GM23338 (cell line): ENCODE measurements at regions not wholly inside any gene's neighbourhood (a gene's known extent, or its start where the extent isn't known, plus 50 kb on each side); places are given as distances from the start of the nearest gene placed in this dataset.

Experiments
- ATAC-seq: fragments of 200-7000 bp; cut with Tn5 transposase; 3 replicates; pipeline ENCODE4 v1.9.1; 2020
- DNase-seq: peaks from one replicate; pipeline ENCODE4 v3.0.0-alpha.2; 2015; ENCODE audit warnings: low spot score
- H2AFZ ChIP-seq: fragments of 200-600 bp; sonication (generic); 2 replicates; pipeline ENCODE4 v1.8.0; 2016; ENCODE audit warnings: antibody characterized with exemption, mild to moderate bottlenecking, moderate library complexity
- H3F3A ChIP-seq: fragments of 200-600 bp; sonication (generic); replicated peaks from 2 replicates; pipeline ENCODE4 v1.8.0; 2017; ENCODE audit warnings: antibody characterized with exemption, mixed run types, low read depth
- H3K27ac ChIP-seq: fragments of 200-600 bp; sonication (generic); 2 replicates; pipeline ENCODE4 v1.6.1; 2016; ENCODE audit warnings: low read depth
- H3K27me3 ChIP-seq: fragments of 200-600 bp; sonication (generic); 2 replicates; pipeline ENCODE4 v1.8.0; 2016; ENCODE audit warnings: mild to moderate bottlenecking, mixed run types, moderate library complexity; ENCODE audit not compliant: insufficient read depth
- H3K36me3 ChIP-seq: fragments of 200-600 bp; sonication (generic); 2 replicates; pipeline ENCODE4 v1.8.0; 2016; ENCODE audit warnings: mild to moderate bottlenecking; ENCODE audit not compliant: insufficient read depth
- H3K4me1 ChIP-seq: fragments of 200-600 bp; sonication (generic); 2 replicates; pipeline ENCODE4 v1.8.0; 2016; ENCODE audit warnings: mild to moderate bottlenecking, moderate library complexity; ENCODE audit not compliant: insufficient read depth
- H3K4me2 ChIP-seq: fragments of 200-600 bp; sonication (generic); 2 replicates; pipeline ENCODE4 v1.7.1; 2017; ENCODE audit warnings: mixed run types
- H3K4me3 ChIP-seq: fragments of 200-600 bp; sonication (generic); 2 replicates; pipeline ENCODE4 v1.6.1; 2016; ENCODE audit warnings: mixed run types
- H3K79me2 ChIP-seq: fragments of 200-600 bp; sonication (generic); replicated peaks from 2 replicates; pipeline ENCODE4 v1.8.0; 2017; ENCODE audit warnings: mild to moderate bottlenecking; ENCODE audit not compliant: insufficient read depth
- H3K9me2 ChIP-seq: fragments of 200-600 bp; sonication (generic); 2 replicates; pipeline ENCODE4 v1.8.0; 2017; ENCODE audit not compliant: insufficient read depth
- H4K20me1 ChIP-seq: fragments of 200-600 bp; sonication (generic); replicated peaks from 2 replicates; pipeline ENCODE4 v1.8.0; 2017; ENCODE audit warnings: mild to moderate bottlenecking; ENCODE audit not compliant: insufficient read depth
- H3K27ac Mint-ChIP-seq: 2 replicates; pipeline ENCODE4 v1.8.0; 2020; ENCODE audit warnings: inconsistent platforms, mild to moderate bottlenecking, moderate library complexity, mixed read lengths
- H3K27me3 Mint-ChIP-seq: 3 replicates; pipeline ENCODE4 v1.8.0; 2022; ENCODE audit warnings: low read depth, mild to moderate bottlenecking, moderate library complexity, mixed read lengths, inconsistent platforms; ENCODE audit not compliant: insufficient read depth, poor library complexity
- H3K36me3 Mint-ChIP-seq: 3 replicates; pipeline ENCODE4 v1.8.0; 2021; ENCODE audit warnings: low read depth, mild to moderate bottlenecking, inconsistent platforms, moderate library complexity, mixed read lengths
- H3K4me1 Mint-ChIP-seq: 3 replicates; pipeline ENCODE4 v1.8.0; 2020; ENCODE audit warnings: mild to moderate bottlenecking, inconsistent platforms, mixed read lengths
- H3K4me3 Mint-ChIP-seq: 3 replicates; pipeline ENCODE4 v1.8.0; 2021; ENCODE audit warnings: moderate library complexity, mild to moderate bottlenecking, inconsistent platforms, mixed read lengths
- H3K9me3 Mint-ChIP-seq: 3 replicates; pipeline ENCODE4 v1.8.0; 2020; ENCODE audit warnings: moderate library complexity, mild to moderate bottlenecking, inconsistent platforms, mixed read lengths
- CREB1 ChIP-seq: fragments of 250-450 bp; sonication (Bioruptor Pico); IDR thresholded peaks from 2 replicates; pipeline ENCODE4 v1.5.0; 2020; ENCODE audit warnings: low read depth, mild to moderate bottlenecking, moderate library complexity
- CTCF ChIP-seq, 2 experiments: fragments of 200-600 bp in 1 of 2; sonication (generic) in 1 of 2; conservative IDR thresholded peaks; 2 replicates each; pipeline versions ENCODE4 v1.5.1 to v1.6.1; 2016 to 2017; ENCODE audit warnings: antibody characterized with exemption in 2 of 2, low read depth in 2 of 2, mild to moderate bottlenecking in 2 of 2, moderate library complexity in 1 of 2
- ETS1 ChIP-seq: IDR thresholded peaks from 2 replicates; pipeline ENCODE4 v1.6.1; 2016; ENCODE audit warnings: antibody characterized with exemption
- EZH2phosphoT487 ChIP-seq: fragments of 200-600 bp; sonication (generic); IDR thresholded peaks from one replicate; pipeline ENCODE4 v1.8.1; 2018; ENCODE audit warnings: antibody characterized with exemption; ENCODE audit not compliant: unreplicated experiment
- JUNB ChIP-seq: IDR thresholded peaks from one replicate; pipeline ENCODE4 v1.6.1; 2016; ENCODE audit warnings: antibody characterized with exemption; ENCODE audit not compliant: unreplicated experiment
- NANOG ChIP-seq: IDR thresholded peaks from 2 replicates; pipeline ENCODE4 v1.6.1; 2016; ENCODE audit warnings: antibody characterized with exemption, borderline replicate concordance
- POLR2AphosphoS5 ChIP-seq: IDR thresholded peaks from 2 replicates; pipeline ENCODE4 v1.6.1; 2016; ENCODE audit warnings: antibody characterized with exemption, low read depth
- REST ChIP-seq: IDR thresholded peaks from one replicate; pipeline ENCODE4 v1.6.1; 2018; ENCODE audit warnings: antibody characterized with exemption; ENCODE audit not compliant: unreplicated experiment
- STAT1 ChIP-seq: IDR thresholded peaks from one replicate; pipeline ENCODE4 v1.6.1; 2016; ENCODE audit warnings: antibody characterized with exemption; ENCODE audit not compliant: unreplicated experiment
- ZNF114 ChIP-seq: fragments of 250-450 bp; sonication (Bioruptor Pico); IDR thresholded peaks from 2 replicates; pipeline ENCODE4 v1.5.0; 2020; ENCODE audit warnings: mild to moderate bottlenecking, moderate library complexity

GRCh38 chr3:101150504-101150903 is 157.3 kb upstream of the ABI3BP start:
- DNase-seq, result no peak
- 0 out of 2 replicates have a peak, but pooled peaks cover 4% of the 10 kb centered on the region for H3K9me2 ChIP-seq
- no peak overlapping the region for H3K4me3 ChIP-seq
- no peaks in the 10 kb centered on the region for H3K9me3 Mint-ChIP-seq
- H3K27me3 ChIP-seq, result no peaks in the 10 kb centered on the region
- no peaks in the 10 kb centered on the region for H4K20me1 ChIP-seq
- no peaks in the 10 kb centered on the region for H3K36me3 Mint-ChIP-seq
- no peaks in the 10 kb centered on the region for H3K4me1 Mint-ChIP-seq
- no peaks in the 10 kb centered on the region for H3K4me1 ChIP-seq
- no peak; the same call in 2 of the 3 replicates for ATAC-seq
- TF ChIP-seq ZNF114 (CRISPR knock-in tag) (no peak), POLR2AphosphoS5 (no peak)
- H3F3A ChIP-seq, result no peaks in the 10 kb centered on the region
- H3K27ac ChIP-seq, result no peak overlapping the region
- H3K27me3 Mint-ChIP-seq, result no peaks in the 10 kb centered on the region
- no peaks in the 10 kb centered on the region for H3K36me3 ChIP-seq
- H2AFZ ChIP-seq, result 0 out of 2 replicates have a peak overlapping the region, but pooled peaks have one; percentile 72
- H3K4me2 ChIP-seq, result no peak overlapping the region
- H3K4me3 Mint-ChIP-seq, result no peak overlapping the region
- no peak overlapping the region for H3K27ac Mint-ChIP-seq
- H3K79me2 ChIP-seq, result no peaks in the 10 kb centered on the region

GRCh38 chr3:101149707-101150106 is 156.5 kb upstream of the ABI3BP start:
- no peaks in the 10 kb centered on the region for H3K4me1 Mint-ChIP-seq
- TF ChIP-seq CTCF (conservative IDR thresholded peaks at IDR 0.05; ENCODE audit: low read depth in 2 of 2), result no peak
- no peak for TF ChIP-seq NANOG
- no peak for TF ChIP-seq EZH2phosphoT487
- TF ChIP-seq JUNB, result no peak
- TF ChIP-seq ETS1, result no peak
- TF ChIP-seq CREB1 (CRISPR knock-in tag), result no peak
- no peak for TF ChIP-seq REST
- TF ChIP-seq STAT1, result no peak
- no peak for TF ChIP-seq POLR2AphosphoS5
- no peak for TF ChIP-seq ZNF114 (CRISPR knock-in tag)

More at GRCh38 chr3:101149707-101150106, 156.5 kb upstream of the ABI3BP start:
- H3K27me3 ChIP-seq, result no peaks in the 10 kb centered on the region
- Mint-ChIP-seq H3K36me3 (no peaks in the 10 kb centered on the region), H3K27ac (no peak overlapping the region), H3K27me3 (no peaks in the 10 kb centered on the region), H3K4me3 (no peak overlapping the region), H3K9me3 (no peaks in the 10 kb centered on the region)
- ATAC-seq, result no peak
- H3K27ac ChIP-seq, result no peak overlapping the region
- H3K36me3 ChIP-seq, result no peaks in the 10 kb centered on the region
- no peaks in the 10 kb centered on the region for H3K4me1 ChIP-seq
- no peaks in the 10 kb centered on the region for H4K20me1 ChIP-seq
- 0 out of 2 replicates have a peak, but pooled peaks cover 4% of the 10 kb centered on the region for H3K9me2 ChIP-seq
- H2AFZ ChIP-seq, result no peak overlapping the region
- no peak overlapping the region for H3K4me2 ChIP-seq
- no peaks in the 10 kb centered on the region for H3K79me2 ChIP-seq
- no peaks in the 10 kb centered on the region for H3F3A ChIP-seq
- no peak overlapping the region for H3K4me3 ChIP-seq
- DNase-seq, result no peak
